Left cardiac atrium (tissue), 4 donors: ENCODE measurements at regions not wholly inside any gene's neighbourhood (a gene's known extent, or its start where the extent isn't known, plus 50 kb on each side); places are given as distances from the start of the nearest gene placed in this dataset.
"Not testable (repeated sequence)": the region's sequence is repeated elsewhere in the genome, so short reads cannot be mapped to it uniquely, and the experiment has no call there.

Experiments
- ATAC-seq, 2 donors: fragments of 200-7000 bp; cut with Tn5 transposase; one replicate each; pipeline ENCODE4 v1.9.1; 2020; ENCODE audit warnings: mild to moderate bottlenecking in 2 of 2, moderate library complexity in 2 of 2
- DNase-seq: peaks from one replicate; pipeline ENCODE4 v3.0.0-alpha.2; 2020
- intact Hi-C, 2 donors: fragments of 100-400 bp; cut with DNase I; formaldehyde crosslinking; loops; one replicate each; pipeline versions ENCODE4 v1.14.1 to v1.15.1; 2022 to 2023
- donor health status: DM: no; HTN: yes; CAD: no.
- donor health status: DM: no; HTN: yes; CAD: no; lungs with severe emphysema.
- donor health status: DM: yes; HTN: yes; CAD: no.
- donor health status: Dilated cardiomyopathy.

GRCh38 chr6:4451081-4451480 is 315.7 kb upstream of the ECI2 start:
- intact Hi-C loops: no loop called here
- ATAC-seq: no peak
- no peak for DNase-seq

DNA sequence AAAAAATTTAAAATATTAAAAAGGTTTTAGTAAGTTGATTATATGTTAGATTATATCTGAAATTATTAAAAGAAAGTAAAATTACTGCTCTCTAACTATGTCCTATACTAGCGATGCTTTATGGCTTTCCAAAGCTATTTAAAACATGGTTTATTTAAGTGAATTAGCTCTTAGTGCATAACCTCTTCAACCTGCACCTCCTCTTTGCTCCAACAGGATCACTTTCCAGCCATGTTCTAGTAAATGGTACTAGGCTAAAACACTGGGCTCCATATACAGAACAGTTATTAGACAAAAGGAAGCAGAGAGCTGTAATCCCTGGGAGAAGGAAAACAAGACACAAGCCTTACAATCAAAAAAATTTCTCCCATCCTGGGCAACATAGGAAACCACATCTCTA is 314.9 kb upstream of the ECI2 start:
- intact Hi-C loops: no loop called here
- no peak for DNase-seq
- ATAC-seq: no peak

DNA sequence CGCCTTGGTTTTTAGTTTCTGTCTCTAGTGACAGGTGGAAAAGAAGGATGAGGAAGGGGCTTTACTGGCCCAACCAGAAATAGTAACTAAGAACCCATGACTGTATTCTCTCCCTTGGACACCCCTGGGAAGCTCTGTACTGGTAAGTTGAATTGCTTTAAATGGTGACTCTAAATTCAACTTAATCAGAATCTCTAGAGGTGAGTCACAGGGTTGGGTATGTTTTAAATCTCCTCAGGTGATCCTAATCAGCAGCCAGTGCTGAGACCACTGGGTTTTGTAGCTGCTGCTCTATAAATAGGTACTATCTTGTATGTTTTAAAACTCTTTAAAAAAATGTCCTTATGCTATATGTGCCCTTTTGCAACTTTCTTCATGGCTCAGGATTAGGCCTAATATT is 314.0 kb upstream of the ECI2 start:
- DNase-seq (no peak), ATAC-seq (no peak)
- intact Hi-C loops: no loop called here

GRCh38 chr6:4448841-4449240 is 313.5 kb upstream of the ECI2 start:
- DNase-seq (no peak), ATAC-seq (no peak)
- intact Hi-C loops: no loop called here

- intact Hi-C loops: no loop called here
These were observed 312.4 kb upstream of the ECI2 start for GRCh38 chr6:4447639-4448330.

DNA sequence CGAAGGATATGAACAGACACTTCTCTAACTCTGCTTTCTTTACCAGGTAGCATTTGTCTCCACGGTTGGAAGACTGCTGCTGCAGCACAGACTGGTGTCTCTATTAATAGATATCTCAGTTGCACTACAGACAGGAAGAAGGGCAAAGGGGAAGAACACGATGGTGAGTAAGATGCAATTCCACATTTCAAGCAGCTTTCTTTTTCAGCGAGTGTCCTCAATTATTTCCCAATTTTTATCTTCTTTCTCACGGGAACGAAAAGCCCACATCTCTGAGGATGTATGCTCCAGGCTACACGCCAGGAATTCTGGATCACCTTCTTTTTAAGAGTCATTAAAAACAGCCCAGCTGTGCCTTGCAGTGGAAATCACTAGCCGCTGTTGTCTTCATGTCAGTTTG is 311.6 kb upstream of the ECI2 start:
- intact Hi-C loops: no loop called here
- DNase-seq: no peak
- peak; percentile 68 to 81 for ATAC-seq

More at GRCh38 chr6:4447639-4448330, 312.4 kb upstream of the ECI2 start:
- no peak for ATAC-seq
- DNase-seq: no peak

- intact Hi-C loops: no loop called here
- DNase-seq: no peak
- ATAC-seq: no peak
These were observed 306.6 kb upstream of the ECI2 start for GRCh38 chr6:4441981-4442434.

- ATAC-seq (no peak), DNase-seq (no peak)
- intact Hi-C loops: no loop called here
These were observed 303.8 kb upstream of the ECI2 start for GRCh38 chr6:4439159-4439558.

DNA sequence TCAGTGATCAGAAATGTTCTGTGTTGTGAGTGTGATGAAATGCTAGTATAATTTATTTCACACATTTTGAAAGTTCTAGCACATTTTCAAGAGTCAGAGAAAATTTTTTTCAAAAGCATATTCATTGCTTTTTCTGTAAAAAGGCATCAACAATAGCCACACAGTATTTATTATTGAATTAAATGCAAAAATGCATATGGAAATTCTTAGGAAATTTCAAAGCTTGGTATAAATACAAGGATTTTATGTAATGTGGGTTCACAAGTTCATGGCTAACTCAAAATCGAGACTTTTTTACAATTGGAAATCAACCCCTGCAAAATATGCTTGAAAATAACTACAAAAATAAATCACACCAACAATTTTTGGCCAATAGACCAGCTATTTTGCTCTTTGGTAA is 302.0 kb upstream of the ECI2 start:
- no peak for ATAC-seq
- intact Hi-C loops: no loop called here

GRCh38 chr6:4435981-4436445 is 300.6 kb upstream of the ECI2 start:
- no peak for ATAC-seq
- no peak for DNase-seq
- intact Hi-C loops: no loop called here

More for the DNA sequence above, 302.0 kb upstream of the ECI2 start:
- no peak for DNase-seq

DNA sequence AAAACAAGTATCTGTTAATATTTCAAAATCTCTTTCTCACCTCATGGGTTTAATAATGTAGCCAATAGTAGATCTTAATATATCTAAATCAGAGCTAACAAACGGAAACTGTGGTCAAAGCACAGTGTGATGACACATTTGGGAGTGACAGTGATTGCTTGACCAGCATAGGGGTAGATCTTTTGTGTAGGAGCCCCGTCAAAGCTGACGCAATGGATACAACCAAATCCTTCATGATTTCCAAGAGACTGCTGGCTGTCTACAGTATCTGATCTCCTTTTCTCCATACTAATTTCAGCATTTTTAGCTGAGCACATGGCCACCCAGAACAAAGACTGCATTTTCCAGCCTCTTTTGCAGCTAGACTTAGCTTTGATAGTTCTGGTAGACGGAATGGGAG is 299.3 kb upstream of the ECI2 start:
- ATAC-seq: no peak
- DNase-seq: no peak
- intact Hi-C loops: no loop called here

DNA sequence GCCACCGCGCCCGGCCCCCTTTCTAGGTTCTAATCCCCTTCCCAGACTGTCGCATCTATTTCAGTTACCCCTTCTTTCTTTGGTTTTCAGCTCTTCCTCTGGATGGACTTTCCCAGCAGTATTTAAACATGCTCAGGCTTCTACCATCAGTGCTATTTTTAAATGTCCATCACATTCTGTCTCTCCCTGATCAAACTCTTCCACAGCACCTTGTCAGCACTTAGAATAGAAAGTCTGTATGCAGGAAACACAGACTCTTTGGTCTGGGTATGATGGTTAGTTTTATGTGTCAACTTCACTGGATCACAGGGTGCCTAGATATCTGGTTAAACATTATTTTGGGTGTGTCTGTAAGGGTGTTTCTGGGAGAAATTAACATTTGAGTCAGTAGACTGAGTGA is 297.8 kb upstream of the ECI2 start:
- DNase-seq: no peak
- ATAC-seq: no peak
- intact Hi-C loops: no loop called here

DNA sequence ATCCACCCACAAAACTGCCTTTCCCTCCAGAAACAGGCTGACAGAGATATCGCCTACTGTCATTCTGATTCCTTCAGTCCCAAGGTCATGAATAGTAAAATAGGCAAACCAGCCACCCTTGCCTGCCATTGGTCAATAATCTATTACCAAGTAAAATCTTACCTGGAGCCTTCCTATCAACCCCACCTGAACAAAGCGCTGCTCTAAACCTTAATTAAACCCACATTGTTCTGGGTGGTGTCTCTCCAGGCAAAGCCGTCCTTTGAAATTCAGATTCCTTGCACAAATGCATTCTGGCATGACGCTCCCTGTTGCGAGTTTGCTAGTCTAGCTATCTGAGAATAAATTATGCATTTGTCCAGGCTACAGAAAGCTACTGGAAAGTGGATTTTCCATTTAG is 291.6 kb upstream of the ECI2 start:
- ATAC-seq: no peak
- intact Hi-C loops: no loop called here
- DNase-seq: no peak

- intact Hi-C loops: no loop called here
- ATAC-seq: no peak
- no peak for DNase-seq
These were observed 286.5 kb upstream of the ECI2 start for GRCh38 chr6:4421837-4422236.

- no peak for ATAC-seq
- DNase-seq: no peak
- intact Hi-C loops: no loop called here
These were observed 284.9 kb upstream of the ECI2 start for GRCh38 chr6:4420160-4420865.

DNA sequence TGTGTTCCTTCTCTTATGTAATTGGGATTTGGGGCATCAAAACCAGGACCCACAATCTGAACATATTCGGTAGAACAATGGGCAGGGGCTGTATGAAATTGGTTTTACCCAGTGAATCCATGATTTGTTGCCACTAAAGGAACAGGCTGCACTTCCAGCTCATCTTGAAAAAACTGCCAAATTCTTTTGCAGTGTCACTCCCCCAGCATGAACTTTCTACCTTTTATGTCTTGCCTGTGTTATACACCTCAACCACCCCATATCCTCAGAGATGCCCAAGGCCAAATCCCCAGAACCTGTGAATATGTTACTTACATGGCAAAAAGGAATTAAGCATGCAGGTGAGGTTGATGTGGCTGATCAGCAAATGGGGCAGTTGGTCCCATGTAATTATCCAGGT is 280.2 kb upstream of the ECI2 start:
- intact Hi-C loops: no loop called here
- DNase-seq (no peak), ATAC-seq (no peak)

DNA sequence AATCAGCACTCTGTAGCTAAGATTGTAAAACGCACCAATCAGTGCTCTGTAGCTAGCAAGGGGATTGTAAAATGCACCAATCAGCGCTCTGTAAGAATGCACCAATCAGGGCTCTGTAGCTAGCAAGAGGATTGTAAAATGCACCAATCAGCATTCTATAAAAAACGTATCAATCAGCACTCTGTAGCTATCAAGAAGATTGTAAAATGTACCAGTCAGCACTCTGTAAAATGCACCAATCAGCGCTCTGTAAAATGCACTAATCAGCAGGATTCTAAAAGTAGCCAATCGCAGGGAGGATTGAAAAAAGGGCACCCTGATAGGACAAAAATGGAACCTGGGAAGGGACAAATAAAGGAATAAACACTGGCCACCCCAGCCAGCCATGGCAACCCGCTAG is 278.7 kb upstream of the ECI2 start:
- intact Hi-C loops, DNase-seq, ATAC-seq: not testable (repeated sequence)

- ATAC-seq (peak in 1 of 2 donors; percentile 90), DNase-seq (no peak)
- intact Hi-C loops: no loop called here
These were observed 277.7 kb upstream of the ECI2 start for GRCh38 chr6:4413073-4413472.

- ATAC-seq: peak; percentile 59 to 63
- intact Hi-C loops: no loop called here
These were observed 277.1 kb upstream of the ECI2 start for GRCh38 chr6:4412488-4412887.

GRCh38 chr6:4412077-4412476 is 276.7 kb upstream of the ECI2 start:
- intact Hi-C loops: no loop called here
- ATAC-seq (no peak), DNase-seq (no peak)

More at GRCh38 chr6:4412488-4412887, 277.1 kb upstream of the ECI2 start:
- DNase-seq: no peak

DNA sequence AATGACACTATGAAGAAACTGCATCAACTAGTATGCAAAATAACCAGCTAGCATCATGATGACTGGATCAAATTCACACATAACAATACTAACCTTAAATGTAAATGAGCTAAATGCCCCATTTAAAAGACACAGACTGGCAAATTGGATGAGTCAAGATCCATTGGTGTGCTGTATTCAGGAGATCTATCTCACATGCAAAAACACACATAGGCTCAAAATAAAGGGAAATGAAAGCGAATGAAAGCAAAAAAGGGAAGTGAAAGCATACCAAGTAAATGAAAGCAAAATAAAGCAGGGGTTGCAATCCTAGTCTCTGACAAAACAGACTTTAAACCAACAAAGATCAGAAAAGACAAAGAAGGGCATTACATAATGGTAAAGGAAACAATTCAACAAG is 272.3 kb upstream of the ECI2 start:
- ATAC-seq, intact Hi-C loops, DNase-seq: not testable (repeated sequence)
